ENCODE measurements at regions not wholly inside any gene's neighbourhood (a gene's known extent, or its start where the extent isn't known, plus 50 kb on each side); places are given as distances from the start of the nearest gene placed in this dataset.

DNA sequence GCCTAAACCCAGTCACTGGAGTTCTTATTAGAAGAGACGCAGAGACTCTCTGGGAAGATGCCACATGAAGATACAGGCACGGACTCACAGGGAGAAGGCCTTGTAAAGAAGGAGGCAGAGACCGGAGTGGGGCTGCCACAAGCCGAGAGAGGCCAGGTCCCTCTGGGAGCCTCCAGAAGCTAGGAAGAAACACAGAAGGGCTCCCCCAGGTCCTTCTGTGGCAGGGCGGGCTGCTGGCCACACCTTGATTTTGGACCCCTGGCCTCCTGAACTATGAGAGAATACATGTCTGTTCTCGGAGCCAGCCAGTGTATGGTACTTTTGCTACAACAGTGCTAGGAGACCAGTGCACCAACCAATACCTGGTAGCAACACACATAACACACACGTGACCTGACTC, 140.1 kb upstream of the SPACA7 start:
- TF ChIP-seq, protein P1, sequence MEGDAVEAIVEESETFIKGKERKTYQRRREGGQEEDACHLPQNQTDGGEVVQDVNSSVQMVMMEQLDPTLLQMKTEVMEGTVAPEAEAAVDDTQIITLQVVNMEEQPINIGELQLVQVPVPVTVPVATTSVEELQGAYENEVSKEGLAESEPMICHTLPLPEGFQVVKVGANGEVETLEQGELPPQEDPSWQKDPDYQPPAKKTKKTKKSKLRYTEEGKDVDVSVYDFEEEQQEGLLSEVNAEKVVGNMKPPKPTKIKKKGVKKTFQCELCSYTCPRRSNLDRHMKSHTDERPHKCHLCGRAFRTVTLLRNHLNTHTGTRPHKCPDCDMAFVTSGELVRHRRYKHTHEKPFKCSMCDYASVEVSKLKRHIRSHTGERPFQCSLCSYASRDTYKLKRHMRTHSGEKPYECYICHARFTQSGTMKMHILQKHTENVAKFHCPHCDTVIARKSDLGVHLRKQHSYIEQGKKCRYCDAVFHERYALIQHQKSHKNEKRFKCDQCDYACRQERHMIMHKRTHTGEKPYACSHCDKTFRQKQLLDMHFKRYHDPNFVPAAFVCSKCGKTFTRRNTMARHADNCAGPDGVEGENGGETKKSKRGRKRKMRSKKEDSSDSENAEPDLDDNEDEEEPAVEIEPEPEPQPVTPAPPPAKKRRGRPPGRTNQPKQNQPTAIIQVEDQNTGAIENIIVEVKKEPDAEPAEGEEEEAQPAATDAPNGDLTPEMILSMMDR (IDR thresholded peaks at IDR 0.05; ENCODE audit: poor library complexity): no peak
- TF ChIP-seq EZH2 (IDR thresholded peaks at IDR 0.05; ENCODE audit: borderline replicate concordance) (no peak), EZH2phosphoT487 (IDR thresholded peaks at IDR 0.05; ENCODE audit: low read depth, severe bottlenecking, unreplicated experiment) (no peak)
